SH-SY5Y (cell line): ENCODE measurements at regions not wholly inside any gene's neighbourhood (a gene's known extent, or its start where the extent isn't known, plus 50 kb on each side); places are given as distances from the start of the nearest gene placed in this dataset.

Experiments used
- GATA2 ChIP-seq: IDR thresholded peaks from 2 replicates; pipeline ENCODE4 v1.6.1; 2011; ENCODE audit warnings: mild to moderate bottlenecking, low read depth, low read length
- GATA3 ChIP-seq: IDR thresholded peaks from 2 replicates; pipeline ENCODE4 v1.6.1; 2011; ENCODE audit warnings: low read depth, mild to moderate bottlenecking, low read length, moderate library complexity

DNA sequence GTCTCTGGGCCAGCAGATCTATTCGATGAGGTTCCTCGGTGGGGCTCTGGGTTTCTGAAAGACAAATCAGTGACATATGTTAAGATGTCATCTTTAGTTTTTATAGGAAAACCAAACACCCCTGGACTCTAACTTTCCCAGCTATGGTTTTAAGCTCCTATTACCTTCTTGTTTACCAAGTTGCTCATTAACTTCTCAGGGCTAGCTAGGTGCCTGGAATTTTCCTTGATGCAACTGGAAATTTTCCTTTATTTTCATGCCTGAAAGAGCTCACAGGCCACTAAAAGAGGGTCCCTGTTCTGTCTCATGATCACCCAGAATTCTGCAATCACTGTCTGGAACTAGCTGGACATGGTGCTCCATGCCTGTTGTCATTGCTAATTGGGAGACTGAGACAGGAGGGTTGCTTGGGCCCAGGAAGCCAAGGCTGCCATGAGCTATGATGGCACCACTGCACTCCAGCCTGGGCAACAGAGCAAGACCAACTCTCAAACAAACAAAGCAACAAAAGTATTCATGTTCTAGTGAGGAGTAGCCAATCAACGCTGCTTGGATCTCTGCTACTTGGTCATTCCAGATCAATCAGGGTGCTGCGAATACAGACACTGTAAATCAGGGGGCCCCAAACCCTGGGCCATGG is 1173.5 kb upstream of the AUTS2 start:
- no peak for TF ChIP-seq GATA2
- no peak for TF ChIP-seq GATA3
